H1 (cell line): ENCODE measurements at regions not wholly inside any gene's neighbourhood (a gene's known extent, or its start where the extent isn't known, plus 50 kb on each side); places are given as distances from the start of the nearest gene placed in this dataset.

ENCODE experiments used
- ASH2L ChIP-seq: fragments of 200-600, 300-600 bp; sonication (generic); IDR thresholded peaks from one replicate; pipeline ENCODE4 v1.7.1; 2017; ENCODE audit warnings: low read length
- CHD7 ChIP-seq: fragments of 300-600 bp; sonication (generic); IDR thresholded peaks from 2 replicates; pipeline ENCODE4 v1.7.1; 2012; ENCODE audit warnings: low read length, moderate library complexity, mild to moderate bottlenecking, inconsistent platforms; ENCODE audit not compliant: insufficient replicate concordance
- EP300 ChIP-seq, 2 experiments: IDR thresholded peaks; 1 replicate in 1 of 2; 2 replicates in 1 of 2; pipeline ENCODE4 v1.6.1; 2011 to 2012; ENCODE audit warnings: low read depth in 2 of 2, low read length in 2 of 2, mild to moderate bottlenecking in 2 of 2, borderline replicate concordance in 1 of 2, inconsistent platforms in 1 of 2, moderate library complexity in 1 of 2
- KDM1A ChIP-seq: fragments of 200-600, 300-600 bp; sonication (generic); IDR thresholded peaks from 2 replicates; pipeline ENCODE4 v1.7.1; 2016; ENCODE audit warnings: mild to moderate bottlenecking, low read length, borderline replicate concordance
- NRF1 ChIP-seq: IDR thresholded peaks from 2 replicates; pipeline ENCODE4 v1.6.1; 2011; ENCODE audit warnings: mild to moderate bottlenecking, low read depth, low read length, improper control_type of control experiment
- POLR2A ChIP-seq, 2 experiments: IDR thresholded peaks; 1 replicate in 1 of 2; 2 replicates in 1 of 2; pipeline ENCODE4 v1.6.1; 2011; ENCODE audit warnings: low read depth in 2 of 2, low read length in 2 of 2, mild to moderate bottlenecking in 2 of 2; ENCODE audit errors: control extremely low read depth in 1 of 2
- SIN3A ChIP-seq, 2 experiments: IDR thresholded peaks in 1 of 2; conservative IDR thresholded peaks in 1 of 2; 2 replicates each; pipeline ENCODE4 v1.6.1; 2011 to 2012; ENCODE audit warnings: low read length in 2 of 2, improper control_type of control experiment in 1 of 2, low read depth in 1 of 2, mild to moderate bottlenecking in 1 of 2
- SIRT6 ChIP-seq: IDR thresholded peaks from one replicate; pipeline ENCODE4 v1.7.1; 2012; ENCODE audit warnings: low read length, inconsistent platforms
- YY1 ChIP-seq: IDR thresholded peaks from 2 replicates; pipeline ENCODE4 v1.6.1; 2011; ENCODE audit warnings: low read depth, mild to moderate bottlenecking, low read length
- TF ChIP-seq, protein P1 (sequence below), 3 experiments: IDR thresholded peaks; 1 replicate in 2 of 3; 2 replicates in 1 of 3; pipeline versions ENCODE4 v1.5.1 to v1.6.1; 2011; ENCODE audit warnings: low read length in 3 of 3, mild to moderate bottlenecking in 3 of 3, inconsistent platforms in 2 of 3, low read depth in 1 of 3, moderate library complexity in 1 of 3; ENCODE audit not compliant: insufficient read depth in 1 of 3; ENCODE audit errors: control extremely low read depth in 1 of 3

DNA sequence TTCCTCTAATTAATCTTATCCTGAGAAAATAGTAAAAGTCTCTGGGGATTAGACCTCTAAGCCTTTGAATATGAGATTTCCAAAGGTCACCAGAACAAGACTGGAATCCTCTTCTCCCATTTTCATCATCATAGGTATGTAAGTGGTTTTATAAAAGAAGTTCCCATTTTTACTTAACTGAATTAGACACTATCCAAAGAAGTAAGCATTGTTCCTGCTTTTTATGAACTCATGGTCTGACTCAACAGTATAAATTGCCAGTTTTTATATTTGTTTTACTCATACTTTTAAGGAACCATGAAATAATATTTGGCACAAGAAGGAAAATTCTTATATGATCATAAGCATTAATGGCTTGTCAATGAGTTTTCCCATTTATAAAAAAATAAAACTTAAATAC, 167.1 kb upstream of the ADRA1B start (continued):
- TF ChIP-seq CHD7 (no peak), ASH2L (no peak), SIN3A (conservative IDR thresholded peaks at IDR 0.05 in 1 of 2, IDR thresholded peaks at IDR 0.05 in 1 of 2; ENCODE audit: low read depth in 1 of 2, low read length in 2 of 2) (no peak), NRF1 (no peak), KDM1A (no peak), YY1 (no peak), SIRT6 (no peak), EP300 (IDR thresholded peaks at IDR 0.05; ENCODE audit: borderline replicate concordance in 1 of 2, low read depth in 2 of 2, low read length in 2 of 2) (no peak), POLR2A (IDR thresholded peaks at IDR 0.05; ENCODE audit: control extremely low read depth in 1 of 2, low read depth in 2 of 2, low read length in 2 of 2) (no peak)
- TF ChIP-seq, protein P1, sequence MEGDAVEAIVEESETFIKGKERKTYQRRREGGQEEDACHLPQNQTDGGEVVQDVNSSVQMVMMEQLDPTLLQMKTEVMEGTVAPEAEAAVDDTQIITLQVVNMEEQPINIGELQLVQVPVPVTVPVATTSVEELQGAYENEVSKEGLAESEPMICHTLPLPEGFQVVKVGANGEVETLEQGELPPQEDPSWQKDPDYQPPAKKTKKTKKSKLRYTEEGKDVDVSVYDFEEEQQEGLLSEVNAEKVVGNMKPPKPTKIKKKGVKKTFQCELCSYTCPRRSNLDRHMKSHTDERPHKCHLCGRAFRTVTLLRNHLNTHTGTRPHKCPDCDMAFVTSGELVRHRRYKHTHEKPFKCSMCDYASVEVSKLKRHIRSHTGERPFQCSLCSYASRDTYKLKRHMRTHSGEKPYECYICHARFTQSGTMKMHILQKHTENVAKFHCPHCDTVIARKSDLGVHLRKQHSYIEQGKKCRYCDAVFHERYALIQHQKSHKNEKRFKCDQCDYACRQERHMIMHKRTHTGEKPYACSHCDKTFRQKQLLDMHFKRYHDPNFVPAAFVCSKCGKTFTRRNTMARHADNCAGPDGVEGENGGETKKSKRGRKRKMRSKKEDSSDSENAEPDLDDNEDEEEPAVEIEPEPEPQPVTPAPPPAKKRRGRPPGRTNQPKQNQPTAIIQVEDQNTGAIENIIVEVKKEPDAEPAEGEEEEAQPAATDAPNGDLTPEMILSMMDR (IDR thresholded peaks at IDR 0.05; ENCODE audit: control extremely low read depth in 1 of 3, insufficient read depth in 1 of 3, low read depth in 1 of 3, low read length in 3 of 3): no peak
